GM12892 (cell line): ENCODE measurements at regions not wholly inside any gene's neighbourhood (a gene's known extent, or its start where the extent isn't known, plus 50 kb on each side); places are given as distances from the start of the nearest gene placed in this dataset.

ENCODE experiments used
- POLR2A ChIP-seq: IDR thresholded peaks from 2 replicates; pipeline ENCODE4 v1.6.1; 2011; ENCODE audit warnings: low read depth, low read length, control low read depth
- POLR2AphosphoS5 ChIP-seq: IDR thresholded peaks from 2 replicates; pipeline ENCODE4 v1.6.1; 2011; ENCODE audit warnings: low read depth, low read length, control low read depth

DNA sequence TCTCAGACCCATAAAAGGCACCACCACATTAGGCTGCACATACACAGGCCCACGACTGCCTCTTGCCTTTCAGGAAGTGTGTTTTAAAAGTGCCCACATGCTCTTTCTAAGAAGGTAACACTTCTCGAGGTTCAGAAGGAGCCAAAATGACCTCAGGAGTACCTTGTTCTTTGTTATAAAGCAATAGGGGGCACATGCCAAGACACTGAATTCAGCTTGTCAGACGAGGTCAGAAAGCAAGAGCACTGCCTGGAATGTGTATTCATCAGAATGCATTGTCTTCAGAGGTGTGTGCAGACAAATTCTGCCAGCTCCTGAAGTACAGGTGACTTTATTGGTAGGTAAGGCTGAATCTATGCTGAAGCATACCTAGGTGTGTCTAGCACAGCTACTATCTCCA lies 114.5 kb upstream of the IRX1 start:
- TF ChIP-seq POLR2AphosphoS5 (no peak), POLR2A (no peak)
